Heart left ventricle (tissue), 16 donors: ENCODE measurements at regions not wholly inside any gene's neighbourhood (a gene's known extent, or its start where the extent isn't known, plus 50 kb on each side); places are given as distances from the start of the nearest gene placed in this dataset.

Experiments used
- ATAC-seq, 4 donors: fragments of 200-7000 bp; cut with Tn5 transposase; one replicate each; pipeline ENCODE4 v1.9.1; 2020 to 2022; ENCODE audit warnings: moderate library complexity in 4 of 4, mild to moderate bottlenecking in 3 of 4, moderate number of reproducible peaks in 1 of 4
- DNase-seq, 5 donors: peaks; one replicate each; pipeline ENCODE4 v3.0.0-alpha.2; 2020
- H3K27ac ChIP-seq, 12 donors: fragments of 200-600 bp; sonication (generic) in 4 of 12; one replicate each; pipeline versions ENCODE4 v1.5.0 to v1.8.0; 2016 to 2022; ENCODE audit warnings: mild to moderate bottlenecking in 2 of 12
- H3K27me3 ChIP-seq, 9 donors: fragments of 200-600 bp; sonication (generic) in 2 of 9; one replicate each; pipeline versions ENCODE4 v1.5.1 to v1.8.0; 2016 to 2022; ENCODE audit warnings: mild to moderate bottlenecking in 3 of 9
- H3K36me3 ChIP-seq, 9 donors: fragments of 200-600 bp; sonication (generic) in 2 of 9; one replicate each; pipeline versions ENCODE4 v1.5.0 to v1.8.0; 2018 to 2022; ENCODE audit warnings: mild to moderate bottlenecking in 2 of 9
- H3K4me1 ChIP-seq, 12 donors: fragments of 200-600 bp; sonication (generic) in 4 of 12; one replicate each; pipeline versions ENCODE4 v1.5.0 to v1.8.0; 2016 to 2022; ENCODE audit warnings: mild to moderate bottlenecking in 3 of 12
- H3K4me3 ChIP-seq, 12 donors: fragments of 200-600 bp; sonication (generic) in 4 of 12; one replicate each; pipeline versions ENCODE4 v1.5.0 to v1.8.0; 2017 to 2022; ENCODE audit warnings: mild to moderate bottlenecking in 9 of 12, moderate library complexity in 4 of 12
- H3K9me3 ChIP-seq, 12 donors: fragments of 200-600 bp; sonication (generic) in 4 of 12; one replicate each; pipeline versions ENCODE4 v1.5.0 to v1.8.0; 2016 to 2022; ENCODE audit warnings: mild to moderate bottlenecking in 1 of 12
- POLR2A ChIP-seq, 2 donors: fragments of 450-650 bp; IDR thresholded peaks; one replicate each; pipeline ENCODE4 v1.6.1; 2017; ENCODE audit warnings: antibody characterized with exemption in 2 of 2, mild to moderate bottlenecking in 2 of 2, moderate library complexity in 2 of 2
- WGBS, 4 donors: extraction: QIAGEN DNeasy Blood & Tissue Kit in 2 of 4; methylation state at CpG; one replicate each; pipeline versions ENCODE4 v1.1.5 to v1.1.7; 2013 to 2018; 5-methylcytosine and 5-hydroxymethylcytosine counted together
- intact Hi-C, 10 donors: fragments of 100-400 bp; cut with DNase I; formaldehyde crosslinking; loops; one replicate each; pipeline versions ENCODE4 v1.11.1 to v1.14.2; 2022
- TF ChIP-seq, protein P1 (sequence below), 12 donors: fragments of 200-600 bp; sonication (generic) in 4 of 12; IDR thresholded peaks; one replicate each; pipeline versions ENCODE4 v1.5.0 to v1.8.0; 2018 to 2022; ENCODE audit warnings: antibody characterized with exemption in 12 of 12, mild to moderate bottlenecking in 5 of 12
- donor health status: ischemic (EF 13 %, LVEDD 7.1; RV severe dilation, severe dysfunction).
- donor health status: healthy with polysubstance abuse.
- donor health status: DM: no; HTN: yes; CAD: no.
- donor health status: DM: no; HTN: no; CAD: no.
- donor health status: ischemic (EF 25% LVEDD 6.9; RV normal size, moderate dysfunction).
- donor health status: ischemic (EF 25% LVEDD 5.7; RV mildly dilated, moderate dysfunction).
- donor health status: healthy.
- donor health status: DM: yes; HTN: yes; CAD: no.
- donor health status: ischemic (EF 35%, LVEDD 5.7; RV mildly dilated, moderate dysfunction).
- donor health status: nonischemic (EF 11% LVEDD 7.7; RV severe dilation, severe dysfunction).
- donor health status: DM: yes; HTN: yes; CAD: no.
- donor health status: PGD.
- donor health status: ischemic (EF 29% LVEDD 5.4; RV normal size, mild dysfunction).
- donor health status: nonischemic (EF 23%, LVEDD 6.1; RV moderate dilation, normal function).

DNA sequence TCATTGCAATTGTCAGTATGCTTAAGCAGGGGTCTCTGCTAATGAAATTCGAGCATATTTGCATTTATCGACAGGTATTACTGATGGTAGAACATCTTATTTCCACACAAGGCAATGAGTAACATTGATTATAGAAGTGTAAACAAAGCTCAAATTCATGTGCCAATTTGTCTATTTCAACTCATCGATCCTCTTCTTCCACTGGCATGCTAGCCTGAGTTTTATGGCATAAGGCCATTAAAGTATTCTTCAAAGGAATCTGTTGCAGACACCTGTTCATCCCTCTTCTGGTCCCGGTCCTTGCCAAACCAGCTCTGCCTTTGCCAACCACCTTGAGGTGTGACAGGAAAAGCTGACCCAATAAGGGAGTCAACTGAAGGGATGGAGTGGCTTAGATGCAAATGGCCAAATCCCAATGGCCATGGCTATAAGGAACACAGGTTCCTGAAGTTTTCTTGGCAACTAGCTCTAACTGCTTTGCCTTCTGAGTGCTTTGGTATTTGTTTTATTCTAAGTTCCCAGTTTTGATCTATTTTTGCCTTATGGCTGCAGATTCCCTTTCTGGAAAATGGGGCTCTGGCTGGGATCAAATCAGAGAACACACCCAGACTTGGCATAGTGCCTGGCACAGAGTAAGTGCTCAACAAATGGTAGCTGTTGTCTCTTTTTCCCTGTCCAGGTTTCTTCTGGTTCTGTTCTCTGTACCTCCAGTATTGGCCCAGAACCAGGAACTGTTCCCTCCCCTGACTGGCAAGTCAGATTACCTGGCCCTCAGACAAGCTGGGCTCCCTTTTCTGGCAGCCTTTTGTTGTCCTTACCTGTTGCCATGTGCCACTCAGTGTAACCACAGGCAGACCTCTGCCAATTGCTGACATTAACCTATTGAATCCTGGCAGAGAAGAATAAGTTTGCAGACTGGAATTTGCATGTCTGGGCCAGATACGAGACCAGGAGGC is 63.1 kb downstream of the RTL9 start:
- TF ChIP-seq, protein P1, sequence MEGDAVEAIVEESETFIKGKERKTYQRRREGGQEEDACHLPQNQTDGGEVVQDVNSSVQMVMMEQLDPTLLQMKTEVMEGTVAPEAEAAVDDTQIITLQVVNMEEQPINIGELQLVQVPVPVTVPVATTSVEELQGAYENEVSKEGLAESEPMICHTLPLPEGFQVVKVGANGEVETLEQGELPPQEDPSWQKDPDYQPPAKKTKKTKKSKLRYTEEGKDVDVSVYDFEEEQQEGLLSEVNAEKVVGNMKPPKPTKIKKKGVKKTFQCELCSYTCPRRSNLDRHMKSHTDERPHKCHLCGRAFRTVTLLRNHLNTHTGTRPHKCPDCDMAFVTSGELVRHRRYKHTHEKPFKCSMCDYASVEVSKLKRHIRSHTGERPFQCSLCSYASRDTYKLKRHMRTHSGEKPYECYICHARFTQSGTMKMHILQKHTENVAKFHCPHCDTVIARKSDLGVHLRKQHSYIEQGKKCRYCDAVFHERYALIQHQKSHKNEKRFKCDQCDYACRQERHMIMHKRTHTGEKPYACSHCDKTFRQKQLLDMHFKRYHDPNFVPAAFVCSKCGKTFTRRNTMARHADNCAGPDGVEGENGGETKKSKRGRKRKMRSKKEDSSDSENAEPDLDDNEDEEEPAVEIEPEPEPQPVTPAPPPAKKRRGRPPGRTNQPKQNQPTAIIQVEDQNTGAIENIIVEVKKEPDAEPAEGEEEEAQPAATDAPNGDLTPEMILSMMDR (IDR thresholded peaks at IDR 0.05) = no peak
- no peak for TF ChIP-seq POLR2A (IDR thresholded peaks at IDR 0.05)
- peaks cover 0 to 36% (median 0%) of the 10 kb centered on the region in 9 donors for H3K27me3 ChIP-seq
- intact Hi-C loops = no loop called here
- no peak overlapping the region for H3K27ac ChIP-seq
- WGBS, 4 donors = 77 to 84% (median 80%) methylated on average over 5 of the region's 5 CpGs
- no peak overlapping the region for H3K4me3 ChIP-seq
- ATAC-seq = peak in 2 of 4 donors; percentile 51 to 58
- peak in 2 of 5 donors; percentile 25 to 38 for DNase-seq
- H3K36me3 ChIP-seq = no peaks in the 10 kb centered on the region
- no peaks in the 10 kb centered on the region for H3K4me1 ChIP-seq
- no peaks in the 10 kb centered on the region for H3K9me3 ChIP-seq

DNA sequence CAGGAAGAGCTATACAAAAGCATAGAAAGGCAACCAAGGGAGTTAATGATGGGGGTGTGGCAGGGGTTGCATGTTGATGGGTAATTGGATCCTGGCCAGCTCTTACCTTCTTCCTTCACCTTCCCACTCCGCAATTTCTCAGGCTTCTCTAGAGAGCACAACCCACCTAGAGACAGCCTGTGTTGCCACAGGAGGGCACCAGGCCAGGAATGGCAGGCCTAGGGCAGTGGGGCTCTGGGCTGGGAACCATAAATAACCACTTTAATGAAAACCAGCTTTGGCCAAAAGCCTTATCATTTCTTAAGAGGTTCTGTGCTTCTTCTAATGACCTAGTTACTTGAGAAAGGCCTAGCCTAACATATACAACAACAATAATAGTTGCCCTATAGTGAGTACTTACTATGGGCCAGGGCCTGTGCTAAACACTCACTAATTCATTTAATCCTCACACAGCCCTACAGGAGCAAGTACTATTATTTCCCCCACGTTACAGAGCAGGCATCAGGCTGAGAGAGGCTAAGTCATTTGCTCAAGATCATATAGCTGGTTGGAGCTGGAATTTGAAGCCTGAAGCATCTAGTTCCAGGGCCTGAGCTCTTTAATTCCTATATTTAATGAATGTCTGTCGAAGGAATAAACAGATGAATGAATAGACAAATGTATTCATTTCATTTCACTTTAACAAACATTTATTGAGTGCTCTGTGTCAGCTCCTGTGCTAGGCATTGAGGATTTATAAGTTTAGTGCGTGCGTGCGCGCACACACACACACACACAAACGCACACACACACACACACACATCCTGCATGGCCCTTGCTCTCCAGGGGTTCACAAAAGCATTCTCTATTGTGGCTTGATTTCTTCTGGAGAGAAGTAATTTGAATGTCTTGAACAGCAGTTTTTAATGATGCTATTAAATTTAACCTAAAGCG is 66.8 kb downstream of the RTL9 start:
- Histone ChIP-seq H3K36me3 (no peaks in the 10 kb centered on the region), H3K4me1 (no peaks in the 10 kb centered on the region), H3K9me3 (no peaks in the 10 kb centered on the region), H3K4me3 (no peak overlapping the region), H3K27me3 (peaks cover 0 to 34% (median 0%) of the 10 kb centered on the region in 9 donors), H3K27ac (no peak overlapping the region)
- WGBS, 4 donors = 72 to 92% (median 81%) methylated on average over 9 of the region's 9 CpGs
- intact Hi-C loops = no loop called here
- DNase-seq (no peak), ATAC-seq (no peak)
- TF ChIP-seq, protein P1 (IDR thresholded peaks at IDR 0.05) = no peak
- no peak for TF ChIP-seq POLR2A (IDR thresholded peaks at IDR 0.05)

DNA sequence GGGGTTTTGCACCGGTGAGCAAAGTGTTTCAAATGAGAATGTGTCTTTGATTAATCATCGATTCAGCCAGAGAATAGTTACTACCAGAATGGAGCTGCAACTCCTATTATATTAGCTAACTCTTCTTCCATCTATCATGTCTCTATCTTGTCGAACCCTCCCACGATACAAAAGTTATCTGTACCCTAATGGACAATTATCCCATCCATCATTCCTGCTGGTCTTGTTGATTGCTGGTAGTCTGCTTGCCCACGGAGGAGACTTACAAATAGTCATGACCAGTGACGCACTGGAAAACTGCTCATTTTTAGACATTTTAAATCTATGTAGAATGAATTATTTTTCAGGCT is 67.5 kb downstream of the RTL9 start:
- H3K27me3 ChIP-seq = peaks cover 0 to 36% (median 0%) of the 10 kb centered on the region in 9 donors
- H3K4me3 ChIP-seq = no peak overlapping the region
- H3K4me1 ChIP-seq = no peaks in the 10 kb centered on the region
- intact Hi-C loops = no loop called here
- DNase-seq (no peak), ATAC-seq (no peak)
- TF ChIP-seq POLR2A (IDR thresholded peaks at IDR 0.05) = no peak
- TF ChIP-seq, protein P1 (IDR thresholded peaks at IDR 0.05) = no peak
- WGBS, 4 donors = 63 to 91% (median 82%) methylated on average over 6 of the region's 6 CpGs
- no peaks in the 10 kb centered on the region for H3K36me3 ChIP-seq
- no peak overlapping the region for H3K27ac ChIP-seq
- no peaks in the 10 kb centered on the region for H3K9me3 ChIP-seq

DNA sequence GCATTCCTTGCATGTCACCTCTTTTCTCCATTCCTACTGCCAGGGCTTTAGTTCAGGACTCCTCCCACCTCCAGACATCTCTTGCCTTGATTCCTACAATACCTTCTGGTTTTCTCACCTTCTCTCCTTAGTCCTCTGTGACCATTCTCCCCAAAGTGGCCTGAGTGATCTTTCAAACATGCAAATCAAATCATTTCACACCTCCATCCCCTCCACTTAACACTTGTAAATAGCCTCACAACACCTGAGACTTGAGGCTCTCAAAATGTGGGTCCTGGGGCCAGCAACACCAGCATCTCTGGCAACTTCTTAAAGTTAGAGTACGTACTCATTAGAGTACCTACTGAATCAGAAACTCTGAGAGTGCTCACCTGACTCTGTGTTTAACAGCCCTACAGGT is 68.4 kb downstream of the RTL9 start:
- DNase-seq = no peak
- H3K9me3 ChIP-seq = no peaks in the 10 kb centered on the region
- intact Hi-C loops = no loop called here
- TF ChIP-seq POLR2A (IDR thresholded peaks at IDR 0.05) = no peak
- TF ChIP-seq, protein P1 (IDR thresholded peaks at IDR 0.05) = no peak
- H3K36me3 ChIP-seq = no peaks in the 10 kb centered on the region
- H3K4me3 ChIP-seq = no peak overlapping the region
- H3K4me1 ChIP-seq = no peaks in the 10 kb centered on the region
- H3K27me3 ChIP-seq = peaks cover 0 to 40% (median 0%) of the 10 kb centered on the region in 9 donors
- WGBS, 4 donors = 68 to 93% (median 81%) methylated on average over 1 of the region's 1 CpG
- ATAC-seq = no peak
- H3K27ac ChIP-seq = no peak overlapping the region
